GM23338 (cell line): ENCODE measurements at regions not wholly inside any gene's neighbourhood (a gene's known extent, or its start where the extent isn't known, plus 50 kb on each side); places are given as distances from the start of the nearest gene placed in this dataset.
A peak's percentile ranks its signal among the peaks of the same experiment; 100 is the strongest.

Source experiments
- ATAC-seq: fragments of 200-7000 bp; cut with Tn5 transposase; 3 replicates; pipeline ENCODE4 v1.9.1; 2020
- DNase-seq: peaks from one replicate; pipeline ENCODE4 v3.0.0-alpha.2; 2015; ENCODE audit warnings: low spot score
- H2AFZ ChIP-seq: fragments of 200-600 bp; sonication (generic); 2 replicates; pipeline ENCODE4 v1.8.0; 2016; ENCODE audit warnings: antibody characterized with exemption, mild to moderate bottlenecking, moderate library complexity
- H3F3A ChIP-seq: fragments of 200-600 bp; sonication (generic); replicated peaks from 2 replicates; pipeline ENCODE4 v1.8.0; 2017; ENCODE audit warnings: antibody characterized with exemption, mixed run types, low read depth
- H3K27ac ChIP-seq: fragments of 200-600 bp; sonication (generic); 2 replicates; pipeline ENCODE4 v1.6.1; 2016; ENCODE audit warnings: low read depth
- H3K27me3 ChIP-seq: fragments of 200-600 bp; sonication (generic); 2 replicates; pipeline ENCODE4 v1.8.0; 2016; ENCODE audit warnings: mild to moderate bottlenecking, mixed run types, moderate library complexity; ENCODE audit not compliant: insufficient read depth
- H3K36me3 ChIP-seq: fragments of 200-600 bp; sonication (generic); 2 replicates; pipeline ENCODE4 v1.8.0; 2016; ENCODE audit warnings: mild to moderate bottlenecking; ENCODE audit not compliant: insufficient read depth
- H3K4me1 ChIP-seq: fragments of 200-600 bp; sonication (generic); 2 replicates; pipeline ENCODE4 v1.8.0; 2016; ENCODE audit warnings: mild to moderate bottlenecking, moderate library complexity; ENCODE audit not compliant: insufficient read depth
- H3K4me2 ChIP-seq: fragments of 200-600 bp; sonication (generic); 2 replicates; pipeline ENCODE4 v1.7.1; 2017; ENCODE audit warnings: mixed run types
- H3K4me3 ChIP-seq: fragments of 200-600 bp; sonication (generic); 2 replicates; pipeline ENCODE4 v1.6.1; 2016; ENCODE audit warnings: mixed run types
- H3K79me2 ChIP-seq: fragments of 200-600 bp; sonication (generic); replicated peaks from 2 replicates; pipeline ENCODE4 v1.8.0; 2017; ENCODE audit warnings: mild to moderate bottlenecking; ENCODE audit not compliant: insufficient read depth
- H3K9me2 ChIP-seq: fragments of 200-600 bp; sonication (generic); 2 replicates; pipeline ENCODE4 v1.8.0; 2017; ENCODE audit not compliant: insufficient read depth
- H4K20me1 ChIP-seq: fragments of 200-600 bp; sonication (generic); replicated peaks from 2 replicates; pipeline ENCODE4 v1.8.0; 2017; ENCODE audit warnings: mild to moderate bottlenecking; ENCODE audit not compliant: insufficient read depth
- H3K27ac Mint-ChIP-seq: 2 replicates; pipeline ENCODE4 v1.8.0; 2020; ENCODE audit warnings: inconsistent platforms, mild to moderate bottlenecking, moderate library complexity, mixed read lengths
- H3K27me3 Mint-ChIP-seq: 3 replicates; pipeline ENCODE4 v1.8.0; 2022; ENCODE audit warnings: low read depth, mild to moderate bottlenecking, moderate library complexity, mixed read lengths, inconsistent platforms; ENCODE audit not compliant: insufficient read depth, poor library complexity
- H3K36me3 Mint-ChIP-seq: 3 replicates; pipeline ENCODE4 v1.8.0; 2021; ENCODE audit warnings: low read depth, mild to moderate bottlenecking, inconsistent platforms, moderate library complexity, mixed read lengths
- H3K4me1 Mint-ChIP-seq: 3 replicates; pipeline ENCODE4 v1.8.0; 2020; ENCODE audit warnings: mild to moderate bottlenecking, inconsistent platforms, mixed read lengths
- H3K4me3 Mint-ChIP-seq: 3 replicates; pipeline ENCODE4 v1.8.0; 2021; ENCODE audit warnings: moderate library complexity, mild to moderate bottlenecking, inconsistent platforms, mixed read lengths
- H3K9me3 Mint-ChIP-seq: 3 replicates; pipeline ENCODE4 v1.8.0; 2020; ENCODE audit warnings: moderate library complexity, mild to moderate bottlenecking, inconsistent platforms, mixed read lengths
- NANOG ChIP-seq: IDR thresholded peaks from 2 replicates; pipeline ENCODE4 v1.6.1; 2016; ENCODE audit warnings: antibody characterized with exemption, borderline replicate concordance
- POLR2AphosphoS5 ChIP-seq: IDR thresholded peaks from 2 replicates; pipeline ENCODE4 v1.6.1; 2016; ENCODE audit warnings: antibody characterized with exemption, low read depth
- TF ChIP-seq, protein P1 (sequence below): fragments of 250-450 bp; sonication (Bioruptor Pico); IDR thresholded peaks from 2 replicates; pipeline ENCODE4 v1.5.0; 2020; ENCODE audit warnings: mild to moderate bottlenecking, moderate library complexity
- TF ChIP-seq, protein P2 (sequence below), 2 experiments: fragments of 200-600 bp in 1 of 2; sonication (generic) in 1 of 2; conservative IDR thresholded peaks; 2 replicates each; pipeline versions ENCODE4 v1.5.1 to v1.6.1; 2016 to 2017; ENCODE audit warnings: antibody characterized with exemption in 2 of 2, low read depth in 2 of 2, mild to moderate bottlenecking in 2 of 2, moderate library complexity in 1 of 2

DNA sequence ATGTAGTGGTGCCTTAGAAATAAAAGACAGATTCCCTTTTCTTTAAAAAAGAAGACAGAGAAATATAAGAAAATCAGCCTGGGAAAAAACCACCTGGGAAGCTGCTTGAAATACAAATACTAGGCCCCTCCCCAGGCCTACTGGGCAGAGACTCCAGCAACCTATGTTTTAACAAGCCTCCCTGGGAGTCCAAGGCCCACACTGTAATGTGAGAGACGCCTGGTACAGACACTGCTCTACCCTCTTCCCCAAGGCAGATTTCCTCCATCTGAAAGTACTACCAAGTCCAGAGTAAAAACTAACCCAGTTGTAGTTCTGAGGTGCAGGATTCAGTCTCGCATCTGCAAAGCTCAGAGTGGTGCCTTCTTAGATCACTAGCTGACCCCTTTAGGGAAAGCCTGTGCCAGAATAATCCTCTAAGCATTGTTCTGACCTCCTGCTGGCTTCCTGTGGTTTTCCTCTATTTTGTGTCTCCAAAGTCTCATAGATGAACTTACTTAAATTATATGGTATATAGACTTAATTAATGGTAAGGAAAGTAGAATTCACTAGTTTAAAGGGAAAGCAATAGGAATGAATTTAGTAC is 270.2 kb upstream of the SLC35B3 start:
- H3K36me3 Mint-ChIP-seq, result no peaks in the 10 kb centered on the region; the same call in 2 of the 3 replicates
- H3K27ac Mint-ChIP-seq, result peak overlapping the region; percentile 70; the same call in 1 of the 2 replicates
- Histone ChIP-seq H3K9me2 (no peaks in the 10 kb centered on the region), H3K27me3 (no peaks in the 10 kb centered on the region), H3K79me2 (no peaks in the 10 kb centered on the region), H2AFZ (no peak overlapping the region), H3K4me1 (no peaks in the 10 kb centered on the region), H3K36me3 (no peaks in the 10 kb centered on the region), H3F3A (no peaks in the 10 kb centered on the region), H4K20me1 (no peaks in the 10 kb centered on the region), H3K27ac (no peak overlapping the region), H3K4me2 (no peak overlapping the region), H3K4me3 (no peak overlapping the region)
- H3K4me3 Mint-ChIP-seq, result no peak overlapping the region
- H3K27me3 Mint-ChIP-seq, result no peaks in the 10 kb centered on the region
- H3K4me1 Mint-ChIP-seq, result peaks cover 4% of the 10 kb centered on the region; the same call in 2 of the 3 replicates
- H3K9me3 Mint-ChIP-seq, result no peaks in the 10 kb centered on the region
- DNase-seq (no peak), ATAC-seq (peak; percentile 84)
- TF ChIP-seq, protein P1, sequence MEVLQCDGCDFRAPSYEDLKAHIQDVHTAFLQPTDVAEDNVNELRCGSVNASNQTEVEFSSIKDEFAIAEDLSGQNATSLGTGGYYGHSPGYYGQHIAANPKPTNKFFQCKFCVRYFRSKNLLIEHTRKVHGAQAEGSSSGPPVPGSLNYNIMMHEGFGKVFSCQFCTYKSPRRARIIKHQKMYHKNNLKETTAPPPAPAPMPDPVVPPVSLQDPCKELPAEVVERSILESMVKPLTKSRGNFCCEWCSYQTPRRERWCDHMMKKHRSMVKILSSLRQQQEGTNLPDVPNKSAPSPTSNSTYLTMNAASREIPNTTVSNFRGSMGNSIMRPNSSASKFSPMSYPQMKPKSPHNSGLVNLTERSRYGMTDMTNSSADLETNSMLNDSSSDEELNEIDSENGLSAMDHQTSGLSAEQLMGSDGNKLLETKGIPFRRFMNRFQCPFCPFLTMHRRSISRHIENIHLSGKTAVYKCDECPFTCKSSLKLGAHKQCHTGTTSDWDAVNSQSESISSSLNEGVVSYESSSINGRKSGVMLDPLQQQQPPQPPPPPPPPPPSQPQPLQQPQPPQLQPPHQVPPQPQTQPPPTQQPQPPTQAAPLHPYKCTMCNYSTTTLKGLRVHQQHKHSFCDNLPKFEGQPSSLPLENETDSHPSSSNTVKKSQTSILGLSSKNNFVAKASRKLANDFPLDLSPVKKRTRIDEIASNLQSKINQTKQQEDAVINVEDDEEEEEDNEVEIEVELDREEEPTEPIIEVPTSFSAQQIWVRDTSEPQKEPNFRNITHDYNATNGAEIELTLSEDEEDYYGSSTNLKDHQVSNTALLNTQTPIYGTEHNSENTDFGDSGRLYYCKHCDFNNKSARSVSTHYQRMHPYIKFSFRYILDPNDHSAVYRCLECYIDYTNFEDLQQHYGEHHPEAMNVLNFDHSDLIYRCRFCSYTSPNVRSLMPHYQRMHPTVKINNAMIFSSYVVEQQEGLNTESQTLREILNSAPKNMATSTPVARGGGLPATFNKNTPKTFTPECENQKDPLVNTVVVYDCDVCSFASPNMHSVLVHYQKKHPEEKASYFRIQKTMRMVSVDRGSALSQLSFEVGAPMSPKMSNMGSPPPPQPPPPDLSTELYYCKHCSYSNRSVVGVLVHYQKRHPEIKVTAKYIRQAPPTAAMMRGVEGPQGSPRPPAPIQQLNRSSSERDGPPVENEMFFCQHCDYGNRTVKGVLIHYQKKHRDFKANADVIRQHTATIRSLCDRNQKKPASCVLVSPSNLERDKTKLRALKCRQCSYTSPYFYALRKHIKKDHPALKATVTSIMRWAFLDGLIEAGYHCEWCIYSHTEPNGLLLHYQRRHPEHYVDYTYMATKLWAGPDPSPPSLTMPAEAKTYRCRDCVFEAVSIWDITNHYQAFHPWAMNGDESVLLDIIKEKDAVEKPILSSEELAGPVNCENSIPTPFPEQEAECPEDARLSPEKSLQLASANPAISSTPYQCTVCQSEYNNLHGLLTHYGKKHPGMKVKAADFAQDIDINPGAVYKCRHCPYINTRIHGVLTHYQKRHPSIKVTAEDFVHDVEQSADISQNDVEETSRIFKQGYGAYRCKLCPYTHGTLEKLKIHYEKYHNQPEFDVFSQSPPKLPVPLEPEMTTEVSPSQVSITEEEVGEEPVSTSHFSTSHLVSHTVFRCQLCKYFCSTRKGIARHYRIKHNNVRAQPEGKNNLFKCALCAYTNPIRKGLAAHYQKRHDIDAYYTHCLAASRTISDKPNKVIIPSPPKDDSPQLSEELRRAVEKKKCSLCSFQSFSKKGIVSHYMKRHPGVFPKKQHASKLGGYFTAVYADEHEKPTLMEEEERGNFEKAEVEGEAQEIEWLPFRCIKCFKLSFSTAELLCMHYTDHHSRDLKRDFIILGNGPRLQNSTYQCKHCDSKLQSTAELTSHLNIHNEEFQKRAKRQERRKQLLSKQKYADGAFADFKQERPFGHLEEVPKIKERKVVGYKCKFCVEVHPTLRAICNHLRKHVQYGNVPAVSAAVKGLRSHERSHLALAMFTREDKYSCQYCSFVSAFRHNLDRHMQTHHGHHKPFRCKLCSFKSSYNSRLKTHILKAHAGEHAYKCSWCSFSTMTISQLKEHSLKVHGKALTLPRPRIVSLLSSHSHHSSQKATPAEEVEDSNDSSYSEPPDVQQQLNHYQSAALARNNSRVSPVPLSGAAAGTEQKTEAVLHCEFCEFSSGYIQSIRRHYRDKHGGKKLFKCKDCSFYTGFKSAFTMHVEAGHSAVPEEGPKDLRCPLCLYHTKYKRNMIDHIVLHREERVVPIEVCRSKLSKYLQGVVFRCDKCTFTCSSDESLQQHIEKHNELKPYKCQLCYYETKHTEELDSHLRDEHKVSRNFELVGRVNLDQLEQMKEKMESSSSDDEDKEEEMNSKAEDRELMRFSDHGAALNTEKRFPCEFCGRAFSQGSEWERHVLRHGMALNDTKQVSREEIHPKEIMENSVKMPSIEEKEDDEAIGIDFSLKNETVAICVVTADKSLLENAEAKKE, result no peak

DNA sequence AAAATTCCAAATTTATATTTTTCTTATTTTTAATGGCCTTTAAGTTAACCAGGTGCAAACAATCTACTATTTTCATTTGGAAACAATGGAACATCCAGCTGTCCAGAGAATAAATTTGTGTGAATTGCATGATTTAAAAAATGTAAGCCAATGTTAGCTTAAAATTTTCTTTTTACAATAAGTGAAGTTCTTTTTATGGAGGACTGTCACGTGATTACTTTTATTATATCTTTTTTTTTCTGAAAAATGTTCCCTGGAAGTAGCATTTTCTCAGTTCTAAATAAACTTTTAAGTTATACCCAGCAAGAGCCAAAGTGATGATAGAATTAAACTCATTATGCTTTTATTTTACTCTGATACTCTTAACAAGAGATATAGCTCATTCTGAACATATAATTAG is 267.7 kb upstream of the SLC35B3 start:
- H3K9me3 Mint-ChIP-seq, result no peaks in the 10 kb centered on the region; the same call in 2 of the 3 replicates
- no peak for ATAC-seq
- Histone ChIP-seq H3F3A (no peaks in the 10 kb centered on the region), H3K4me3 (no peak overlapping the region), H3K79me2 (no peaks in the 10 kb centered on the region), H3K4me2 (no peak overlapping the region), H2AFZ (no peak overlapping the region), H3K27ac (no peak overlapping the region), H3K4me1 (no peaks in the 10 kb centered on the region), H4K20me1 (no peaks in the 10 kb centered on the region), H3K9me2 (no peaks in the 10 kb centered on the region), H3K27me3 (no peaks in the 10 kb centered on the region), H3K36me3 (no peaks in the 10 kb centered on the region)
- no peak for DNase-seq
- H3K4me1 Mint-ChIP-seq, result peaks cover 4% of the 10 kb centered on the region; the same call in 2 of the 3 replicates
- no peaks in the 10 kb centered on the region; the same call in 2 of the 3 replicates for H3K36me3 Mint-ChIP-seq
- H3K27ac Mint-ChIP-seq, result no peak overlapping the region
- H3K4me3 Mint-ChIP-seq, result no peak overlapping the region
- H3K27me3 Mint-ChIP-seq, result no peaks in the 10 kb centered on the region
- TF ChIP-seq NANOG, result no peak
- TF ChIP-seq, protein P2, sequence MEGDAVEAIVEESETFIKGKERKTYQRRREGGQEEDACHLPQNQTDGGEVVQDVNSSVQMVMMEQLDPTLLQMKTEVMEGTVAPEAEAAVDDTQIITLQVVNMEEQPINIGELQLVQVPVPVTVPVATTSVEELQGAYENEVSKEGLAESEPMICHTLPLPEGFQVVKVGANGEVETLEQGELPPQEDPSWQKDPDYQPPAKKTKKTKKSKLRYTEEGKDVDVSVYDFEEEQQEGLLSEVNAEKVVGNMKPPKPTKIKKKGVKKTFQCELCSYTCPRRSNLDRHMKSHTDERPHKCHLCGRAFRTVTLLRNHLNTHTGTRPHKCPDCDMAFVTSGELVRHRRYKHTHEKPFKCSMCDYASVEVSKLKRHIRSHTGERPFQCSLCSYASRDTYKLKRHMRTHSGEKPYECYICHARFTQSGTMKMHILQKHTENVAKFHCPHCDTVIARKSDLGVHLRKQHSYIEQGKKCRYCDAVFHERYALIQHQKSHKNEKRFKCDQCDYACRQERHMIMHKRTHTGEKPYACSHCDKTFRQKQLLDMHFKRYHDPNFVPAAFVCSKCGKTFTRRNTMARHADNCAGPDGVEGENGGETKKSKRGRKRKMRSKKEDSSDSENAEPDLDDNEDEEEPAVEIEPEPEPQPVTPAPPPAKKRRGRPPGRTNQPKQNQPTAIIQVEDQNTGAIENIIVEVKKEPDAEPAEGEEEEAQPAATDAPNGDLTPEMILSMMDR (conservative IDR thresholded peaks at IDR 0.05; ENCODE audit: low read depth in 2 of 2), result no peak
- TF ChIP-seq POLR2AphosphoS5, result no peak
